ENCODE measurements at regions not wholly inside any gene's neighbourhood (a gene's known extent, or its start where the extent isn't known, plus 50 kb on each side); places are given as distances from the start of the nearest gene placed in this dataset.

DNA sequence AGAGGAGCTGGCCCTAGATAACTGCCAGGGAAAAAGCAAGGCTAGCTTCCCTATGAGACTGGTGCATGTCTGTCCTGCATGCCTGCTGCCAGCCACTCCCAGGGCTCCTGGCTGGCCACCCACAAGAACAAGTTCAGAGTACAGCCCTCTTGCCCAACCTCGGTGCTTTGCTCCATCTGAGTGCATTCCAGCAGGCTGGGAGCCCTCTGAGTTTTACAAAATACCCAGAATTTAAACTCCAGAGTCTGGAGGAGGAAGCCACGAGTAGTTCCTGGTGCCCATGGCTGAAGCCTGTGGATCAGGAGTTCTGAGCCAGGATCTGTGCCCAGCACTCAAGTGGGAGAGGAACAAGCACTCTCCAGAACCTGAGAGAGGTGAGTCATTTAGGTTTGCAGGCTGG, 111.6 kb downstream of the MAGEE2 start:
- no peak for ATAC-seq
- no peak for TF ChIP-seq GLIS3 (CRISPR knock-in tag; IDR thresholded peaks at IDR 0.05)
- TF ChIP-seq ZFP3 (CRISPR knock-in tag; IDR thresholded peaks at IDR 0.05): no peak
- TF ChIP-seq ZC3H10 (CRISPR knock-in tag; IDR thresholded peaks at IDR 0.05): no peak
- no peak for TF ChIP-seq OSR1 (CRISPR knock-in tag; IDR thresholded peaks at IDR 0.05)
- TF ChIP-seq ARNTL (CRISPR knock-in tag; IDR thresholded peaks at IDR 0.05; ENCODE audit: borderline replicate concordance, low read depth): no peak
- no peak for TF ChIP-seq ZNF70 (CRISPR knock-in tag; IDR thresholded peaks at IDR 0.05)

DNA sequence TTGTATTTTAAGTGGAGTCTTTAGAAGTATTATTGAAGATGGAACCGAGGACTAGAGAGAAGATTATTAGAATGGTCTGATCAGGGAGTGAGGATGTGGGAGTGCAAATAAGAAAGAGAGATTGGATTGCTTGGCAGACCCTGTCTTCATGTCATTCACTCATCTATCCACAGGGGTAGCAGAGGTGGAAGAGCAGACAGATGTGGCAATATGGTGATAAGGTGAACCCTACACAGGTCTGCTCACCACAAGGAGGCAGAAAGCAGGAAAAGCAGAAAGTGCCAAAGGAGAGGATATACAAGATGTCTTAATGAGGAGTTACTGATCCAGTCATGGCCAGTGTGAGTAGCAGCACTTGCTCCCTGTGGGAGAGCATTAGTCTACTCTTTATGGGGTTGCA, 129.4 kb downstream of the MAGEE2 start:
- no peak for TF ChIP-seq BACH2 (CRISPR knock-in tag; IDR thresholded peaks at IDR 0.05; ENCODE audit: borderline replicate concordance)
- TF ChIP-seq ZC3H10 (CRISPR knock-in tag; IDR thresholded peaks at IDR 0.05): no peak
- no peak for TF ChIP-seq ZFP3 (CRISPR knock-in tag; IDR thresholded peaks at IDR 0.05)
- TF ChIP-seq GLIS3 (CRISPR knock-in tag; IDR thresholded peaks at IDR 0.05): no peak
- TF ChIP-seq TCF4 (CRISPR knock-in tag; IDR thresholded peaks at IDR 0.05; ENCODE audit: borderline replicate concordance): no peak
- TF ChIP-seq CREB5 (CRISPR knock-in tag; IDR thresholded peaks at IDR 0.05; ENCODE audit: low read depth): no peak
- no peak for TF ChIP-seq TOX (CRISPR knock-in tag; IDR thresholded peaks at IDR 0.05; ENCODE audit: borderline replicate concordance)
- no peak for TF ChIP-seq PATZ1 (CRISPR knock-in tag; IDR thresholded peaks at IDR 0.05; ENCODE audit: borderline replicate concordance)
- no peak for TF ChIP-seq TSHZ2 (CRISPR knock-in tag; IDR thresholded peaks at IDR 0.05)
- no peak for TF ChIP-seq ISL1 (CRISPR knock-in tag; IDR thresholded peaks at IDR 0.05)
- ATAC-seq: no peak

DNA sequence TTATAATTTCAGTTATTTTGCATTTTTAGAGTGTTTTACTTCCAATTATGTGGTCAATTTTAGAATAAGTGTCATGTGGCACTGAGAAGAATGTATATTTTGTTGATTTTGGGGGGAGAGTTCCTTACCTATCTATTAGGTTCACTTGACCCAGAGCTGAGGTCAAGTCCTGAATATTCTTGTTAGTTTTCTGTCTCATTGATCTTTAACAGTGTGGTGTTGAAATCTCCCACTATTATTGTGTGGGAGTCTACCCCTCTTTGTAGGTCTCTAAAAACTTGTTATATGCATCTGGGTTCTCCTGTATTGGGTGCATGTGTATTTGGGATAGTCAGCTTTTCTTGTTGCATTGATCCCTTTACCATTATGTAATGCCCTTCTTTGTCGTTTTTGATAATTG, 127.0 kb upstream of the ZDHHC15 start:
- TF ChIP-seq ESRRG (CRISPR knock-in tag; IDR thresholded peaks at IDR 0.05) (no peak), TCF4 (CRISPR knock-in tag; IDR thresholded peaks at IDR 0.05; ENCODE audit: borderline replicate concordance) (no peak), CSDC2 (CRISPR knock-in tag; IDR thresholded peaks at IDR 0.05) (no peak), CREB5 (CRISPR knock-in tag; IDR thresholded peaks at IDR 0.05; ENCODE audit: low read depth) (no peak), ZFP3 (CRISPR knock-in tag; IDR thresholded peaks at IDR 0.05) (no peak), ZNF8 (CRISPR knock-in tag; IDR thresholded peaks at IDR 0.05) (no peak), ZC3H10 (CRISPR knock-in tag; IDR thresholded peaks at IDR 0.05) (no peak), POU6F1 (CRISPR knock-in tag; IDR thresholded peaks at IDR 0.05; ENCODE audit: borderline replicate concordance, low read depth) (no peak), ZFP30 (CRISPR knock-in tag; IDR thresholded peaks at IDR 0.05) (no peak), TOX (CRISPR knock-in tag; IDR thresholded peaks at IDR 0.05; ENCODE audit: borderline replicate concordance) (no peak), GLIS3 (CRISPR knock-in tag; IDR thresholded peaks at IDR 0.05) (no peak), PATZ1 (CRISPR knock-in tag; IDR thresholded peaks at IDR 0.05; ENCODE audit: borderline replicate concordance) (no peak), ZNF70 (CRISPR knock-in tag; IDR thresholded peaks at IDR 0.05) (no peak), PPARA (CRISPR knock-in tag; IDR thresholded peaks at IDR 0.05; ENCODE audit: borderline replicate concordance) (no peak), SNAI2 (CRISPR knock-in tag; IDR thresholded peaks at IDR 0.05) (no peak), ZNF565 (CRISPR knock-in tag; conservative IDR thresholded peaks at IDR 0.05; ENCODE audit: low read depth) (no peak), ISL1 (CRISPR knock-in tag; IDR thresholded peaks at IDR 0.05) (no peak)
- TF ChIP-seq, protein P1, sequence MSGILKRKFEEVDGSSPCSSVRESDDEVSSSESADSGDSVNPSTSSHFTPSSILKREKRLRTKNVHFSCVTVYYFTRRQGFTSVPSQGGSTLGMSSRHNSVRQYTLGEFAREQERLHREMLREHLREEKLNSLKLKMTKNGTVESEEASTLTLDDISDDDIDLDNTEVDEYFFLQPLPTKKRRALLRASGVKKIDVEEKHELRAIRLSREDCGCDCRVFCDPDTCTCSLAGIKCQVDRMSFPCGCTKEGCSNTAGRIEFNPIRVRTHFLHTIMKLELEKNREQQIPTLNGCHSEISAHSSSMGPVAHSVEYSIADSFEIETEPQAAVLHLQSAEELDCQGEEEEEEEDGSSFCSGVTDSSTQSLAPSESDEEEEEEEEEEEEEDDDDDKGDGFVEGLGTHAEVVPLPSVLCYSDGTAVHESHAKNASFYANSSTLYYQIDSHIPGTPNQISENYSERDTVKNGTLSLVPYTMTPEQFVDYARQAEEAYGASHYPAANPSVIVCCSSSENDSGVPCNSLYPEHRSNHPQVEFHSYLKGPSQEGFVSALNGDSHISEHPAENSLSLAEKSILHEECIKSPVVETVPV (CRISPR knock-in tag; IDR thresholded peaks at IDR 0.05): no peak

More for the DNA sequence above, 127.0 kb upstream of the ZDHHC15 start:
- ATAC-seq: no peak
